DND-41 (cell line): ENCODE measurements at regions not wholly inside any gene's neighbourhood (a gene's known extent, or its start where the extent isn't known, plus 50 kb on each side); places are given as distances from the start of the nearest gene placed in this dataset.

Experiments used
- ATAC-seq: fragments of 200-7000 bp; cut with Tn5 transposase; 3 replicates; pipeline ENCODE4 v1.9.1; 2021; ENCODE audit warnings: low read depth; ENCODE audit not compliant: insufficient read depth
- DNase-seq: peaks from one replicate; pipeline ENCODE4 v3.0.0-alpha.2; 2020
- H2AFZ ChIP-seq: 2 replicates; pipeline ENCODE4 v1.6.0; 2012; ENCODE audit warnings: low read depth, low read length
- H3K27ac ChIP-seq: 2 replicates; pipeline ENCODE4 v1.5.1; 2012; ENCODE audit warnings: low read length, inconsistent platforms
- H3K27me3 ChIP-seq: fragments of 200-600 bp; sonication (generic); 2 replicates; pipeline ENCODE4 v1.6.0; 2012; ENCODE audit warnings: low read length, mild to moderate bottlenecking, inconsistent platforms; ENCODE audit not compliant: insufficient read depth, poor library complexity
- H3K36me3 ChIP-seq: 2 replicates; pipeline ENCODE4 v1.5.1; 2012; ENCODE audit warnings: low read length, inconsistent platforms; ENCODE audit not compliant: insufficient read depth
- H3K4me1 ChIP-seq: 2 replicates; pipeline ENCODE4 v1.5.1; 2012; ENCODE audit warnings: mild to moderate bottlenecking, low read length; ENCODE audit not compliant: insufficient read depth
- H3K4me2 ChIP-seq: 2 replicates; pipeline ENCODE4 v1.6.0; 2012; ENCODE audit warnings: mild to moderate bottlenecking, moderate library complexity, low read length, inconsistent platforms; ENCODE audit not compliant: insufficient read depth
- H3K4me3 ChIP-seq, 2 experiments: fragments of 200-600 bp in 1 of 2; shearing (Covaris generic) in 1 of 2; 2 replicates each; pipeline ENCODE4 v1.5.1; 2012 to 2016; ENCODE audit warnings: inconsistent platforms in 2 of 2, low read length in 2 of 2, mild to moderate bottlenecking in 2 of 2, low read depth in 1 of 2, moderate library complexity in 1 of 2
- H3K79me2 ChIP-seq: 2 replicates; pipeline ENCODE4 v1.6.0; 2012; ENCODE audit warnings: low read length, inconsistent platforms; ENCODE audit not compliant: insufficient read depth
- H3K9ac ChIP-seq: 2 replicates; pipeline ENCODE4 v1.6.0; 2012; ENCODE audit warnings: low read depth, mild to moderate bottlenecking, inconsistent platforms, low read length, moderate library complexity
- H3K9me3 ChIP-seq: 2 replicates; pipeline ENCODE4 v1.5.1; 2012; ENCODE audit warnings: low read length, moderate library complexity, mild to moderate bottlenecking, inconsistent platforms; ENCODE audit not compliant: insufficient read depth, severe bottlenecking
- H4K20me1 ChIP-seq: 2 replicates; pipeline ENCODE4 v1.6.0; 2012; ENCODE audit warnings: low read length; ENCODE audit not compliant: insufficient read depth
- CTCF ChIP-seq: IDR thresholded peaks from 2 replicates; pipeline ENCODE4 v1.5.1; 2012; ENCODE audit warnings: borderline replicate concordance, low read length, moderate library complexity, mild to moderate bottlenecking; ENCODE audit not compliant: poor library complexity, severe bottlenecking; ENCODE audit errors: extremely low read depth
- EZH2 ChIP-seq: IDR thresholded peaks from 3 replicates; pipeline ENCODE4 v1.6.1; 2012; ENCODE audit warnings: borderline replicate concordance, low read depth, mild to moderate bottlenecking, moderate library complexity, low read length, inconsistent platforms; ENCODE audit not compliant: severe bottlenecking

- no peak for ATAC-seq
These were observed 700.7 kb downstream of the SATB2 start for GRCh38 chr2:198757069-198757468.

GRCh38 chr2:198756166-198756565 lies 701.6 kb downstream of the SATB2 start:
- H4K20me1 ChIP-seq = no peaks in the 10 kb centered on the region
- no peak overlapping the region for H3K27ac ChIP-seq
- H3K36me3 ChIP-seq = no peaks in the 10 kb centered on the region
- no peaks in the 10 kb centered on the region for H3K9me3 ChIP-seq
- no peak overlapping the region for H3K4me3 ChIP-seq
- no peak overlapping the region for H3K9ac ChIP-seq
- no peak for ATAC-seq
- no peak overlapping the region for H3K4me2 ChIP-seq
- H3K79me2 ChIP-seq = no peaks in the 10 kb centered on the region
- H2AFZ ChIP-seq = no peak overlapping the region
- DNase-seq = no peak
- no peaks in the 10 kb centered on the region for H3K4me1 ChIP-seq
- H3K27me3 ChIP-seq = no peaks in the 10 kb centered on the region
- TF ChIP-seq EZH2 = no peak
- no peak for TF ChIP-seq CTCF

More at GRCh38 chr2:198757069-198757468, 700.7 kb downstream of the SATB2 start:
- no peaks in the 10 kb centered on the region for H4K20me1 ChIP-seq
- no peaks in the 10 kb centered on the region for H3K4me1 ChIP-seq
- no peaks in the 10 kb centered on the region for H3K9me3 ChIP-seq
- TF ChIP-seq CTCF (no peak), EZH2 (no peak)
- DNase-seq = no peak
- H3K4me2 ChIP-seq = no peak overlapping the region
- H3K27me3 ChIP-seq = no peaks in the 10 kb centered on the region
- H3K79me2 ChIP-seq = no peaks in the 10 kb centered on the region
- H2AFZ ChIP-seq = no peak overlapping the region
- no peak overlapping the region for H3K9ac ChIP-seq
- H3K36me3 ChIP-seq = no peaks in the 10 kb centered on the region
- H3K4me3 ChIP-seq = no peak overlapping the region
- no peak overlapping the region for H3K27ac ChIP-seq

- no peak overlapping the region for H3K4me2 ChIP-seq
- no peaks in the 10 kb centered on the region for H3K27me3 ChIP-seq
- no peak overlapping the region for H3K4me3 ChIP-seq
- no peaks in the 10 kb centered on the region for H3K4me1 ChIP-seq
- TF ChIP-seq CTCF = no peak
- no peaks in the 10 kb centered on the region for H3K9me3 ChIP-seq
- no peak overlapping the region for H3K27ac ChIP-seq
- DNase-seq (no peak), ATAC-seq (no peak)
- H4K20me1 ChIP-seq = no peaks in the 10 kb centered on the region
- H2AFZ ChIP-seq = no peak overlapping the region
- H3K36me3 ChIP-seq = no peaks in the 10 kb centered on the region
- no peak overlapping the region for H3K9ac ChIP-seq
- no peaks in the 10 kb centered on the region for H3K79me2 ChIP-seq
These were observed 704.6 kb downstream of the SATB2 start for GRCh38 chr2:198753101-198753500.

- H3K4me3 ChIP-seq = no peak overlapping the region
- DNase-seq (no peak), ATAC-seq (no peak)
- no peak overlapping the region for H3K4me2 ChIP-seq
- H4K20me1 ChIP-seq = no peaks in the 10 kb centered on the region
- TF ChIP-seq EZH2 = no peak
- no peak for TF ChIP-seq CTCF
- no peak overlapping the region for H3K9ac ChIP-seq
- H3K79me2 ChIP-seq = no peaks in the 10 kb centered on the region
- no peaks in the 10 kb centered on the region for H3K36me3 ChIP-seq
- no peaks in the 10 kb centered on the region for H3K27me3 ChIP-seq
- no peaks in the 10 kb centered on the region for H3K9me3 ChIP-seq
- no peak overlapping the region for H2AFZ ChIP-seq
- H3K4me1 ChIP-seq = no peaks in the 10 kb centered on the region
- H3K27ac ChIP-seq = no peak overlapping the region
These were observed 708.4 kb downstream of the SATB2 start for GRCh38 chr2:198749364-198749763.
